ENCODE measurements at regions not wholly inside any gene's neighbourhood (a gene's known extent, or its start where the extent isn't known, plus 50 kb on each side); places are given as distances from the start of the nearest gene placed in this dataset.

GRCh38 chr12:38137287-38137686, 179.3 kb upstream of the ALG10B start:
- TF ChIP-seq CTCF (IDR thresholded peaks at IDR 0.05; ENCODE audit: insufficient read depth, low read length): no peak
- TF ChIP-seq REST (IDR thresholded peaks at IDR 0.05; ENCODE audit: insufficient replicate concordance, low read depth): no peak
- no peak for TF ChIP-seq POLR2AphosphoS5 (IDR thresholded peaks at IDR 0.05; ENCODE audit: low read depth)
- no peak for TF ChIP-seq GABPA (IDR thresholded peaks at IDR 0.05; ENCODE audit: low read depth)
- TF ChIP-seq SPI1 (IDR thresholded peaks at IDR 0.05; ENCODE audit: borderline replicate concordance, low read depth): no peak

Data from HL-60 (cell line).